HG03045 (cell line): ENCODE measurements at regions not wholly inside any gene's neighbourhood (a gene's known extent, or its start where the extent isn't known, plus 50 kb on each side); places are given as distances from the start of the nearest gene placed in this dataset.
A peak's percentile ranks its signal among the peaks of the same experiment; 100 is the strongest.

Experiments
- ATAC-seq: cut with Tn5 transposase; IDR thresholded peaks from one replicate; pipeline ENCODE4 v1.9.1; 2021; ENCODE audit warnings: mild to moderate bottlenecking, moderate library complexity; ENCODE audit not compliant: unreplicated experiment

- no peak for ATAC-seq
Observed at GRCh38 chr10:62887642-62888041, 71.5 kb upstream of the EGR2 start.

DNA sequence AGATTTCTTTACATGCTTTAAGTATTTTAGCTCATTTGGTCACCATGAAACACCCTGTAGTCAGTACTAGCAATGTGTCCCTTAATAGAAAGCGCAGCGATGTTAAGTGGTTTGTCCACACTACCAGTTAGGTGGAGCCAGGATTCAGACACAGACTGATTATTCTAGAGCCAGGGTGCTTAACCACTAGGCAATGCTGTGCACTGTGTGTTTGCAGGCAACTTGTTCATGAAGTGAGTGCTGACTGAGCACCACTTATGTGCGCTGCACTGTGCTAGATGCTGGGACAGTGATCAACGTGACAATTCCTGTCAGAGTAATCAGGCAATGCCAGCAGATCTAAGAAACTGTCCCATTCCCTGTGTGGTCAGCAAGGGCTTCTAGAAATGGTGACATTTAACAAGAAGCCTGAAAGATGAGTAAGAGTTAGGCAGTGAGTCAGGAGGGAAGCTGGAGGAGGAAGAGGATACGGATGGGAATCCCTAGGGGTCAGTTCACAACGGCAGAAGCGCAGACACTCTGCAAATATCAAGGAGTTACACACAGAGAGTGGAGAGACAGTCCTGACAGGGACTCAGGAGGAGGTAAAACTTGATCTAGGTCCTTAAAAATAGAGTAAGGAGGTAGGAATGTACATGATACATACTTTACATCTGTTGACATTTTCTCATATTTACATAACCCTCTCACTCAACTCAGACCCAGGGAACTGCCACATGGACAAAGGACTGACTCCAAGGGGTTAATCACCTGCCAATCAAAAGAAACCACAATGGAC is 69.7 kb upstream of the EGR2 start:
- ATAC-seq, result no peak

- no peak for ATAC-seq
Observed at GRCh38 chr10:62880162-62880561, 64.0 kb upstream of the EGR2 start.

DNA sequence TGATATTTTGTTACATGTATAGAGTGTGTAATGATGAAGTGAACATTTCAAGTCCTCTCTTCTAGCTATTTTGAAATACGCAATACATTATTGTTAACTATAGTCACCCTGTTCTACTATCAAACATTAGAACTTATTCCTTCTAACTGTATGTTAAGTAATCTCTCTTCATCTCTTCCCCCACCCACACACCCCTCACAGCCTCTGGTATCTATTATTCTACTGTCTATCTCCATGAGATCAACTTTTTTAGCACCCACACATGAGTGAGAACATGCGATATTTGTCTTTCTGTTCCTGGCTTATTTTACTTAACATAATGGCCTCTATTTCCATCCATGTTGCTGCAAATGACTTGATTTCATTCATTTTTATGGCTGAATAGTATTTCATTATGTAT is 57.7 kb upstream of the EGR2 start:
- no peak for ATAC-seq

- ATAC-seq, result peak; percentile 92
Observed at GRCh38 chr10:62870866-62871265, 54.7 kb upstream of the EGR2 start.

DNA sequence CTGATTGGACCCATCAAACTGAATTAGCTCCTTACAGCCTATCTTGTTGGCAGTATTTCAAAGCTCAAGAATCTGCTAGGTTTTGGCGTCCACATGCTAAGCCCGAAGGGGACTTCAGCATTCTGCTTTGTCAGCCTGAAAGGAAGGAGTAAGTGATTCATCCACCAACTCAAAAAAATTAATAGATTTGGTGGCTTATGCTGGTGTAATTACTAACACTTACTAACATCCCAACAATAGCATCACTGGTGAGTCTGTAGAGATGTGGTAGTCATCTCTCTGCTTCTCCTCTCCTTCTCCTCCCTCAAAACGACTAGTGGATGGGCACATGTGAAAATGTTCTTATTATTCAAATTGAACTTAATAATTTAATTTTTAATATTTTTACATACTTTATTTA is 53.8 kb upstream of the EGR2 start:
- ATAC-seq, result no peak

- ATAC-seq, result no peak
Observed at GRCh38 chr10:62866941-62867340, 50.8 kb upstream of the EGR2 start.

DNA sequence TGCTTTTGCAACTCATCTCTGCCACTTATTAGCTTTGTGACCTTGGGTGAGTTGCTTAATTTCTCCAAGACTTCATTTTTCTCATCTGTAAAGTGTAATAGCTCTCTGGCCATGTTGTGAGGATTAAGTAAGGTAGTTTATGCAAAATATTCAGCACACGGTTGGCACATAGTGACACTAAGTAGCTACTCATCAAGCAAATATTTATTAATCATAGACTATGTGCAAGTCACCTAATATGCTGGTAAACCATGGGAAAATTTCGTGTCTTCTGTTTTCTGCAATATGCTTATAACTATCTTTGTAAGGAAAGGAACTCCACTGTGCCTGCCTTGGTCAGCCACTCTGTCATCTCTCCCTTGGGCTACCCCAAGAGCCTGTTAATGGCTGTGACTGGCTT is 50.3 kb upstream of the EGR2 start:
- no peak for ATAC-seq
